ENCODE measurements at regions not wholly inside any gene's neighbourhood (a gene's known extent, or its start where the extent isn't known, plus 50 kb on each side); places are given as distances from the start of the nearest gene placed in this dataset.
A peak's percentile ranks its signal among the peaks of the same experiment; 100 is the strongest.

DNA sequence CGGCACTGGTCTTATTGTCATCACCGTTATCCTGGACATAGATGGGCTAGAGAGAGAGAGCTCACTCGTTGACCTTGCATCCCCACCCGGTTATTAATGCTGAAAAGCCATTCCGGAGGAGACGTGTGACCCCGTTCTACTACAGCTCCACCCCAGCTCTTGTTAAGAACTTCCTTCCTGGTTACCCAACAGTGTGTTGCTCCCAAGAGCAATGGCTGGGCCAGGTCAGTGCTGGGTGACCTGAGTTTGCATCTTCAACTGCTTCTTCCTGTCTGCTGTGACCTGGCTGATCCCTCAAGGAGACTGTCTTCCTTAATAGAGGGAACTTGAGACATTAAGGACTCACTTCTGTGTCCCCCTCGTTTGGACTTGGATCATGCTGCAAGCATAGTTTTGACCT lies 96.1 kb upstream of the SDK2 start:
- Mint-ChIP-seq H3K27ac (no peak overlapping the region), H3K27me3 (no peaks in the 10 kb centered on the region), H3K4me3 (no peak overlapping the region), H3K9me3 (no peaks in the 10 kb centered on the region), H3K4me1 (peaks cover 14% of the 10 kb centered on the region)
- DNase-seq (no peak), ATAC-seq (no peak)

GRCh38 chr17:73742948-73743381 lies 98.7 kb upstream of the SDK2 start:
- ATAC-seq (no peak), DNase-seq (no peak)
- peaks cover 14% of the 10 kb centered on the region for H3K4me1 Mint-ChIP-seq
- H3K4me3 Mint-ChIP-seq, result no peak overlapping the region
- H3K27ac Mint-ChIP-seq, result no peak overlapping the region
- no peaks in the 10 kb centered on the region for H3K27me3 Mint-ChIP-seq
- no peaks in the 10 kb centered on the region for H3K9me3 Mint-ChIP-seq

DNA sequence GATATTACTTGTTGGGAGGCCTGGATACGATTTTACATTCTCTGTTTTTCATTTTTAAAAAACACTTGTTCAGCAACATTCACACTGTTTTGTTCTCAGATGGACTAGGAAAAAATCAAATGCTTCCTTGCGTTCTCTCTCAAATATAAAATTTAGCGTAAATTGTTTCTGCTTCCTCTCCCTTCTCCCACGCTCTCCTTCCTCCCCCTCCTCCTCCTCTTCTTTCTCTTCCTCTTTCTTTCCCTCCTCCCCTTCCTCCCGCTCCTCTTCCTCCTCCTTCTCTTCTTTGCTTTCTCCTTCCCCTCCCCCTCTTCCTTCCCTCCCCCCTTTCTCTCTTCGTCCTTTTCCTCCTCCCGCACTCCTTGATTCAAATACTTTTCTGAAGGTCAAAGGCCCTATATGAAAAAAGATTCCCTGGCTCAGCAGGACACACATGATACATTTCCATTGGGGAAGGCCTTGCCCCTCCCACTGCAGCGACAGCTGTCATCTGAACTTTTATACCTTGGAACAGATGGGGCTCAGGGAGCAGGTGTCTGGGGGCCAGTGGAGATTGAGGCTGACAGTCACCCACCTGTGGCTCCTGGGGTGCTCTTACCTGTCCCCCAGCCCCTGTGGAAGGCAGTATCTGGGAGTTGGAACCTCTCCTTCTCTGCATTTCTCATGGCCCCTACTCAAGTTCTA lies 99.4 kb upstream of the SDK2 start:
- H3K27ac Mint-ChIP-seq, result no peak overlapping the region

DNA sequence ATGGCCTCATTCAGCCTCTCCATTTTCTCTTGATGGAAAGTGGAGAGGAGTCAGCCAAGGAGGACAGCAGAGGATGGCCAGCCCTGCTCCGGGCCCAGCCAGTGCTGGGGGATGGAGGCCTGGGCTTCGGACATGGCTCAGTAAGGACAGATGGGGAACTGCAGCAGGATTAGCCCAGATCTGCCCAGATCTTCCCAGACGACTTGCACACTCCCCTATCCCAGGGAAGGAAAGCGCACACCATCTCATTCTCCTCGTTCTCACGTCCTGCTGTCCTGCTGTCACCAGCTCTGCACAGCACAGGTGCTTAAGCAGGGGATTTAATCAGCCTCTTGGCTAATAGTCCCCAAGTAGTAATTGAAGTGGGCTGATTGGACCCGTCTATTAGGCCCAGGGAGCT lies 100.2 kb upstream of the SDK2 start:
- DNase-seq (no peak), ATAC-seq (no peak)
- peaks cover 14% of the 10 kb centered on the region for H3K4me1 Mint-ChIP-seq
- H3K9me3 Mint-ChIP-seq, result no peaks in the 10 kb centered on the region
- H3K27me3 Mint-ChIP-seq, result no peaks in the 10 kb centered on the region
- no peak overlapping the region for H3K4me3 Mint-ChIP-seq
- H3K27ac Mint-ChIP-seq, result no peak overlapping the region

More for the DNA sequence above, 99.4 kb upstream of the SDK2 start:
- H3K4me1 Mint-ChIP-seq, result peaks cover 14% of the 10 kb centered on the region
- H3K4me3 Mint-ChIP-seq, result no peak overlapping the region
- DNase-seq (no peak), ATAC-seq (no peak)
- H3K9me3 Mint-ChIP-seq, result no peaks in the 10 kb centered on the region
- no peaks in the 10 kb centered on the region for H3K27me3 Mint-ChIP-seq

DNA sequence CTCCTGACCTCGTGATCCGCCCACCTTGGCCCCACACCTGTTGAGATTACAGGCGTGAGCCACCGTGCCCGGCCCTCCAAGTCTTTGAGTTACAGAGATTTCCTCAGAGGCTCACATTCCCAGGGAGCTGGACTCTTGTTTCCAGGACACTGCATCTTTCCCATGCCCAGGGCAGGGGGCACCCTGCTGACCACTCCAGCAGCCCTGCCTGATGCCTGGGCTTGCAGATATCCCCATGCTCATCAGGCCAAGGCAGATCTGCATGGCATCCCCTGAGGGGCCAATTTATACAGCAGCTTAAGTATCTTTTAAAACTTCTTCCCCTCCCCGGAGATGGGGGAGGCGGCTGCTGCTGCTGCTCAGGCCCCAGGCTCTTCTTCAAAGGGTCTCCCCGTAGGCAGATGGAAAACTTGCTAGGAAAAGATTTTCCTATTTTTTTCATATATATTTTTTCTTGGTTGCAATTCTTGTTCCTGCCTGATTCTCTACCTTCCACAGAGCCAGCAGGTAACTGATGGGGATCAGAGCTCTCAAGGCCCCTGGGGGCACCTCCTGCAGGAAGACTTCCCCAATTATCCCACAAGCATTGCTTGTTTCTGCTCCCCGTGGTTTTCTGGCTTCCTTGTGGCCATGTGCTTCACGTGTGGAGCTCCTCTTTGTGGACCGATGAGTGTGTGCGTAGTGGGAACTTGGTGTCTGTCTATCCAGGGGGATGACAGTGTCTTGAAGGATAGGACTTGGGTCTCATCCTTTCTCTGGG lies 102.2 kb upstream of the SDK2 start:
- Mint-ChIP-seq H3K27ac (peak overlapping the region in 1 of 2 donors; percentile 48), H3K4me3 (no peak overlapping the region), H3K4me1 (no peaks in the 10 kb centered on the region), H3K9me3 (no peaks in the 10 kb centered on the region), H3K27me3 (no peaks in the 10 kb centered on the region)
- DNase-seq (no peak), ATAC-seq (no peak)

GRCh38 chr17:73747221-73748002 lies 103.2 kb upstream of the SDK2 start:
- peak overlapping the region in 1 of 2 donors; percentile 48 for H3K27ac Mint-ChIP-seq
- H3K4me1 Mint-ChIP-seq, result no peaks in the 10 kb centered on the region
- no peaks in the 10 kb centered on the region for H3K27me3 Mint-ChIP-seq
- H3K9me3 Mint-ChIP-seq, result no peaks in the 10 kb centered on the region
- ATAC-seq, result no peak
- no peak for DNase-seq
- H3K4me3 Mint-ChIP-seq, result no peak overlapping the region

- Mint-ChIP-seq H3K4me3 (no peak overlapping the region), H3K4me1 (no peaks in the 10 kb centered on the region), H3K27ac (no peak overlapping the region), H3K9me3 (no peaks in the 10 kb centered on the region), H3K27me3 (no peaks in the 10 kb centered on the region)
- no peak for DNase-seq
- ATAC-seq, result no peak
Measured at GRCh38 chr17:73748508-73748907, 104.3 kb upstream of the SDK2 start.

GRCh38 chr17:73749337-73749823 lies 105.1 kb upstream of the SDK2 start:
- Mint-ChIP-seq H3K27me3 (no peaks in the 10 kb centered on the region), H3K27ac (no peak overlapping the region), H3K4me3 (no peak overlapping the region), H3K9me3 (no peaks in the 10 kb centered on the region), H3K4me1 (no peaks in the 10 kb centered on the region)
- DNase-seq (no peak), ATAC-seq (peak; percentile 48)

DNA sequence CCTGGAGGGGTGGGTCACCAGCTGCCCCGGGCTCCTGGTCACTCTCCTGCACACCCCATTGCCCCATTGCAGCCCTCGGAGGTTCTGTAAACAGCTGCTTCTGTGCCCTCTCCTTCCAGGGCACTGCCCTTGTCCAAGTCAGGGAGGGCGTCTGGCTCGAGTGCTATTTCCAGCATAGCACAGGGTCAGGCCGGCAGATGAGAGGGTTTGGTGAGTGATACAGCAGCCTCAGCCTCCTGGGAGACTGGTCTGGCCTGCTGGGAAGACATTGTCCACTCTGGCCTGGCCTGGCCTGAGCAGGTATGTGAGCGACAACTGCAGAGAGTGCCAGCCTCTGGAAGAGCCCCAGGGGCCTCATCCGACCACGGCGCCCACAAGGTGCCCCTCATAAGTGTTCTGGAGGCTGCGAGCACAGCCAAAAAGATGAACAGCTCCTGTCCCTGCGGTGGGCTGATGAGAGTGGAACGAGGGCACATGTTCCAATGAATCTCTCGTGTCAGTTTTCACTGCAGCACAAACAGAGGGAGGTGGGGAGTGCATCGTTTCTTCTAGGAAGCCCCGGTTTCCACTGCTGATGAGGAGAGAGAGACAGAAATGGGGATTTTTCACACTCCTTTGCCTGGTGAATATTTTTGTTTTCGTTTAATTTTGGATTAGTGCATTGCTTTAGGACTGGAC lies 105.8 kb upstream of the SDK2 start:
- Mint-ChIP-seq H3K9me3 (no peaks in the 10 kb centered on the region), H3K27me3 (no peaks in the 10 kb centered on the region), H3K4me3 (no peak overlapping the region), H3K4me1 (no peaks in the 10 kb centered on the region), H3K27ac (no peak overlapping the region)
- DNase-seq (no peak), ATAC-seq (peak; percentile 8)

DNA sequence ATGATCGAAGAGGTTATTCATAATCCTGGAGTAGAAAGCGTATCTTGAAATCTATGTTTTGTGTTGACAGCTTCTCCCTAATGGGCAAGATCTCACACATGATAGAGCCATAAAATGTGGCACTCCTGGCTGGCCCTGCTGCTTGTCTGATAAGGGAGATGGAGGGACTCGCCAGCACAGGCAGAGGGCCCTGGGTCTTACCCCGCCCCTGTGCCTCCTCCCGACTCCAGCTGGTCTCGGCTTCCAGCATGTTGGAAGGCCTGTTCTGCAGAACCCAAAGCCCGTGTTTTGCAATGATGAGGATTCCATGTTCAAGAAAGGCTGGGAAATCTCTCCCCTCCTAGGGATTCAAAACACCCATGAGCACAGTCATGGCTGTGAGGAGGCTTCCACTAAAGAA lies 106.7 kb upstream of the SDK2 start:
- no peak overlapping the region for H3K4me3 Mint-ChIP-seq
- H3K27me3 Mint-ChIP-seq, result no peaks in the 10 kb centered on the region
- no peak for DNase-seq
- H3K27ac Mint-ChIP-seq, result no peak overlapping the region
- no peaks in the 10 kb centered on the region for H3K4me1 Mint-ChIP-seq
- H3K9me3 Mint-ChIP-seq, result no peaks in the 10 kb centered on the region
- no peak for ATAC-seq

GRCh38 chr17:73753751-73754496 lies 109.7 kb upstream of the SDK2 start:
- Mint-ChIP-seq H3K27ac (no peak overlapping the region), H3K4me1 (peaks cover 8% of the 10 kb centered on the region), H3K4me3 (no peak overlapping the region), H3K9me3 (no peaks in the 10 kb centered on the region), H3K27me3 (no peaks in the 10 kb centered on the region)
- no peak for DNase-seq
- ATAC-seq, result no peak

GRCh38 chr17:73754886-73755400 lies 110.7 kb upstream of the SDK2 start:
- no peak overlapping the region for H3K27ac Mint-ChIP-seq
- no peaks in the 10 kb centered on the region for H3K9me3 Mint-ChIP-seq
- peaks cover 8% of the 10 kb centered on the region for H3K4me1 Mint-ChIP-seq
- no peak for DNase-seq
- no peak overlapping the region for H3K4me3 Mint-ChIP-seq
- no peak for ATAC-seq
- no peaks in the 10 kb centered on the region for H3K27me3 Mint-ChIP-seq

DNA sequence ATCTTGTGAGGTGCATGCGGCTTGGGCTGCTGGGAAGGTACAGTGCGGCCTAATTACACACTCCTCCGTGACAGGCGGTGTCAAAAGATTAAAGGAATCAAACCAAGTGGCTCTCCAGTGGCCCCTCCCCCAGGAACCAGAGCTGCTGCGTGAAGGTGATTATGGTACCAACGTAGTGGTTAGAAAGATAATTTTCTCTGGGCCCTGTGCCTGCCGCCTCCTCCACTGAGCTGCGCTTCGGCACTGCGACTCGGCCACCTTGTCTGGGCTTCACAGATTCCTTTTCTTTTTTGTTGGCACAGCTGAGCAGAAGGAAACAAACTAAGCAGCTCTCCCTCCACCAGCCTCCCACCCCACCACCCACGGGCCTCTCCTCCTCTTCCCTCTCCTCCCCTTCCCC lies 113.2 kb upstream of the SDK2 start:
- Mint-ChIP-seq H3K27ac (peak overlapping the region in 1 of 2 donors; percentile 54), H3K4me3 (no peak overlapping the region), H3K4me1 (peaks cover 8% of the 10 kb centered on the region), H3K9me3 (no peaks in the 10 kb centered on the region), H3K27me3 (no peaks in the 10 kb centered on the region)
- DNase-seq, result no peak
- no peak for ATAC-seq

DNA sequence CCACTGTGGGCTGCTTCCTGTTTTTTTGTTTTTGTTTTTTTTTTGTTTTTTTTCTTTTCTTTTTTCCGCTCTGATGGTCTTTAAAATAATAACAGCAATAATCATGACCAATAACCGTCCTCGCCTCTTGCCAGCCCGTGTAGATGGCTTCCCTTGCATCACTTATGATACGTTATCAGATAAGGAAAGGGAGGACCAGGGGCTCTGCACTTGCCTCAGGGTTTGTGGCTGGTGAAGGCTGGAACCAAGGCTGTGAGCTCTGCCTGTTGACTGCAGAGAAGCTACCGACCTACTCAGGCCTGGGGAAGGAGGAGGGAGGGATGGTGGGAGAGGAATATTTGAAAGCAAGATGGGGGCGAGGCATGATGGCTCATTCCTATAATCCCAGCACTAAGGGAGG lies 114.0 kb upstream of the SDK2 start:
- Mint-ChIP-seq H3K4me3 (no peak overlapping the region), H3K27me3 (no peaks in the 10 kb centered on the region), H3K27ac (peak overlapping the region in 1 of 2 donors; percentile 7), H3K9me3 (no peaks in the 10 kb centered on the region), H3K4me1 (peaks cover 8% of the 10 kb centered on the region)
- DNase-seq, result no peak
- ATAC-seq, result no peak

DNA sequence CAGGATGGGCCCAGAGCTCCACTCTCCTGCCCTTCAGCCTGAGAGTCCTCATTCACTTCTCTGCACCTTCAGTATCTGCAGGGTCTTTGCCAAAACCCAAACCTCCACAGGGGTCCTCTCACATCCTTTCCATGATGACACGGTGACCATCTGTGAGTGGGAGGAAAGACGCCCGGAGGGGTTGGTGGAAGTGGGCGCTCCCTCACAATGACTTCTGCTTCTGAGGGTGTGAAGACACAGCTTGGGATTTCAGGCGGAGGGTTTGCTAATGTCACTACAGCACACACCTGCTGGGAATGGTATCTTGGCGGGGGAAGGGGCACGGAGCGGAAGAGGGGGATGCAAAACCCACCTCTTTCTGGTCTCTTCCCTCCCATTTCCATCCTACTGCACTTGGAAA lies 115.1 kb upstream of the SDK2 start:
- Mint-ChIP-seq H3K4me3 (no peak overlapping the region), H3K27ac (no peak overlapping the region), H3K27me3 (no peaks in the 10 kb centered on the region), H3K4me1 (peaks cover 8% of the 10 kb centered on the region), H3K9me3 (no peaks in the 10 kb centered on the region)
- DNase-seq (no peak), ATAC-seq (no peak)
